NCI-H1930 (cell line): ENCODE measurements at regions not wholly inside any gene's neighbourhood (a gene's known extent, or its start where the extent isn't known, plus 50 kb on each side); places are given as distances from the start of the nearest gene placed in this dataset.

Source experiments
- DNase-seq, 2 experiments: peaks; one replicate each; lab custom pipeline; 2025; lab: John Stamatoyannopoulos, UW

DNA sequence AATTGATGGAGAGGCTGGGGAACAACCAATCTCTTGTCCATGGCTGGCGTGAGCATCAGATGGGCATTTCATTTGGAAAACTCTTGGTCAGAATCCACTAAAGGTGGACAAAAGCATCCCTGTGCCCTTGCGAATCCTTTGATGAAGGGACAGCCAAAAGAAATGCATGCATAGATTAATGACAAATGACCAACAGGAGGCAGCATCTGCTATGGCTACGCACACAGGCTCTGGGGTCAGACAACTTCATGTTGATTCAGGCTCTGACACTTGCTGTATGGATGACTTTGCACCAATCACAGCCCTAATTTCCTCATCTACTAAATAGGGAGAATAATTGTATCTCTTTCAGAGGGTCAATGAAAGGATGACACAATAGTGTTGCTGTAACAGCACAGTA lies 117.5 kb downstream of the ASCL4 start:
- no peak for DNase-seq

DNA sequence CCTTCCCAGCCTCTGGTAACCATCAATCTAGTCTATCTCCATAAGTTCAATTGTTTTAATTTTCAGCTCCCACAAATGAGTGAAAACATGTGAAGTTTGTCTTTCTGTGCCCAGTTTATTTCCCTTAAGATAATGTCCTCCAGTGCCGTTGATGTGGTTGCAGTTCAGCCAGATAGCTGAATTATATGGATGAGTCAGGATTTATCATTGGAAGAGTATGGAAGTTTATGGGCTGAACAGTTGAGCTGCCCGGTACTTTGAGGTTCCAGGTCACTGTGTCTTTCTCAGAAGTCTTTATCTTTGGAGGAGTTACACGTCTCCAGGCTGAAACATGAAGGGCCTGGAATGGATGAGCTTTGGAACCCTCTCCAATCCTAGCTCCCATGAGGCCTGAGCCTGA lies 120.1 kb downstream of the ASCL4 start:
- DNase-seq, result no peak

DNA sequence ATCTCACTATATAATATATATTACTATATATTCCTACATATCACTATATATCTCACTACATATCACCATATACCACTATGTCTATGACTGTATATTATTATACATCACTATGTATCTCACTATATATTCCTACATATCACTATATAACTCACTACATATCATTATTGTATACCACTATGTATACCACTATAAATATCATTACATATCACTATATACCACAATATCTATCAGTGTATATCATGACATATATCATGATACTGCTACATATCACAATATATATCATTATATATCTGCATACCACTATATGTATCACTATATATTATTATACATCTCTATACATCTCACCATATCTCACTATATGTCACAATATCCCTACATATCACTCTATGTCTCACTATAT lies 121.5 kb downstream of the ASCL4 start:
- no peak for DNase-seq

GRCh38 chr12:107900588-107900987 lies 126.1 kb downstream of the ASCL4 start:
- no peak for DNase-seq

DNA sequence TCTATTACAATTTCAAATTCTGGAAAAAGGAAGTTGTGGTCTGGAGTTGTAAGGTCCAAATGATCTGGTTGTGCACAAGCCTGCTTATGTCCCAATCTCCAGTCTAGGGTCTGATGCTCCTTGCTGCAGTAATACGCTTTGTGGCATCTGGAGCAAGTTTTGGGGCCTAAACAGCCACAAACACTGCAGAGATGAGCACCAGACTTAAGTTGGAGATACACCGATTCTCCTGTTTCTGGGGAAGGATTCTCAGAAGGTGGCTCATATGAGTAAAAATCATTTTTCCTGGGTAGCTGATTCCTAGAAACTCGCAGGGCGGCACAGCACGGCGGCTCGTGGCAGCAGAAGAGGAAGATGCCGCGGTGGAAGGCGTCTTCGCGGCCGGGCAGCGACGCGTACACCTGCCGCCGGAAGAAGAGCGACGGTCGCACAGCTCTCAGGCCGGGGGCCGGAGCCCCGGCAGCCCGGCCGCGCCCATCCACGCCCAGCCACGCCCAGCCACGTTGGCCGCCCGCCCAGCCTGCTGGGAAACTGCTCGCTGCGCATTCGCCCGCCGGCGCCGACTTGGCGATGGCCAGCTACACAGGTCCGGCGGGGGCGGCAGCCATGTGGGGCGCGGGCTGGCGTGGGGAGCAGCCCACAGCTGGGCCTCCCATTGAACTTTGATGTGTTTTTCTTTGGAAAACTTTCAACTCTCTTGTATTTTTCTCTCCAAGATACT lies 129.0 kb downstream of the ASCL4 start:
- peak; percentile 80 to 86 for DNase-seq

- DNase-seq, result no peak
These were observed 132.2 kb downstream of the ASCL4 start for GRCh38 chr12:107906707-107907106.

DNA sequence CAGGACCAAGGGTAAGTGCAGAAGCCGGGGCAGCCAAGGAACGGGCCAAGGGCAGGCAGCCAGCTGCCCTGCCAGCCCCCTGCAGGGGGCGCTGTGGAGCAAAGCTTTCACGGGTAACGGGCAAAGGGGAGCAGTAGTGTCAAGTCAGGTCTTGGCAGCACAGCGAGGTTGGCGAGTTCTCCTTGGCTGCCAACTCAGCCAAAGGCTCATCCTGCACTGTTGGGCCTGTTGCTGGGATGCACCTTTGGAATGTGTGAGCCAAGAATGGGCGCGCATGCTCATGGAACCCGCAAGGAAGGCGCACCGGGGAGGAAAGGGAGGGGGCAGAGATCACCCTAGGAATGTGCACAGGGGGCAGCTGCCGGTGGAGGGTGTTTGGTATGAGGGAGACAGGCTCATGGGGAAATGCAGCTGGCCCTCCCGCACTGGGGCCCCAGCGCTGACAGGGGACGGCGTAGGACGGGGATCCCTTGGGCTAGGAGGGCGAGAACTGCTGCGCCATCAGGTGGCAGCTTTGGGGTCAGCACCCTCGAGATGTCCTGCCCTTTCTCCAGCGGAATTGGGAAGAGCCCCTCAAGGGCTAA lies 138.0 kb downstream of the ASCL4 start:
- DNase-seq, result peak; percentile 15 to 53

DNA sequence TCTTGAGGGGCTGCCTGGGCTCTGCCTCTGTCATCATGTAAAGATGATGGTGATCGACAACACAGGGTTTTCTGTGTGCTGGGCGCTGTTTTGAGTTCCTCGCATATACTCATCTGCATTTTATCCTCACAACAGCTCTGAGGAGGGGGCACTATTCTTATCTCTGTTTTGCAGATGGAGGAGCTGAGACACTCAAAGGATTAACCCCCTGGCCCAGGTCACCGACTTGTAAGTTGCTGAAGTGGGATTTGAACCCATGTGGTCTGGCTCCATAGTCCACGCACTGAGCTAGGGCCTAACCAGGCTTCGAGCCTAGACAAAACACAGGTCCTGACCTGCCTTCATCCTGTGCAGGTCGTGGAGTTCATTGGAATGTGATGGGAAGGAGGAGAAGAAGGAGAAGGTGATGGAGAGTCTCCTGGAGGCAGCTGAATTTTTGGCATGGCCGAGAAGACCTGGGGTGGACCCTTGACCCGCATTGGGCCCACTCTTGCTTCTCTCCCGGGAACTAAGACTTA lies 140.0 kb downstream of the ASCL4 start:
- DNase-seq, result no peak

DNA sequence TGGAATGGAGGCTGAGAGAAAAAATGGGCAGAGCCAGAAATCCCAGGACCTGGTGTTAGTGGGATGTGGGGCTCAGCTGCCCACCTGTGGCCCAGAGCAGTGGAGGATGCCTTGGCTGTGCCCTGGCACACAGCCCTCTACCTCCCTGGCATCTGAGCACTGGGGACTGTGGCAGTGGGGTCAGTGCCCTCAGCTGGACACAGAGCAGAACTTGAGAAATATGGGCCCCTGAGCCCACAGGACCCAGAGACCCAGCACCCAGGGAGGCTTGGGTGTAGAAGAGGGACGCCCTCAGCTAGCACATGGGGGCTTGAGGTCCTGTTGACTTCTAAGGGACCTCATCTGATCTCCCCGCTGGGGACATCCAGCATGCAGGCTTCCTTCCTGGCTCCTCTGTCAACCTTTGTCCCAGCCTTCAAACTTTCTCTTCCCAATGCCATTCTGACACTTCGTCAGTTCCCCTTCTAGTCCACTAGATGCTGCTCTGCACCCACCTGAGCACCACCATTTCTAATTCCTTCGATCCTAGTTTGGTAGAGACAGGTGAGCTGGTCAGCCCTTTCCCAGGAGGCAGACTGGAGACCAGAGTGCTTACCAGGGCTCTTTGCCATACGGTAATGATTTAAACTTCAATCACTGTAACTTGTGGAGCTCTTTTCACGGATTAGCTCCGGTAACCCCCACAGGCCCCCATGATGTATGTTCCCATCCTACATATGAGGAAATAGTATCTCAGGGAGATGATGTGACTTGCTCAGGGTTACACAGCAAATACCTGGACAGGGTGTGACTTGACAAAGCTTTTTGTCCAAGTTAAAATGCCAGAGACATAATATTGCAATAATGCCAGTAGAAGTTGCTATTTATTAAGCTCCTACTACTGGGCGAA lies 143.7 kb downstream of the ASCL4 start:
- DNase-seq, result peak in 1 of 2 experiments; percentile 21

DNA sequence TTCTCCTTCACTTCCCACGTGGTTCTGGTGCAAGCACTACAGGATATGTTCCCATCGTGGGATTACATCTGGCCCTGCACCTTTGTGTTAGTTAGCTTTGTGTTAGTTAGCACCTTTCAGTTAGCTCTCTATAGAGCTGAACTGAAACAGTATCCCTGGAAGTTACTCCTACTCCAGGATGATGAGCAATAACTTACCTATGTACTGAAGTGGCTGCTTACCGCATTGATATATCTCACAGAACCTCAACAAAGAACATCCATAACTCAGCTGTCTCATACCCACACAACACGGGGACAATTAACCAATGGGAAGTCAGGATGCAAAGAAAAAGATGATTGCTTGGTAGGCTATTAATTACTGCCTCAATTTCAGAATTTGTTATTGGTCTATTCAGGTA lies 146.6 kb downstream of the ASCL4 start:
- DNase-seq, result no peak

DNA sequence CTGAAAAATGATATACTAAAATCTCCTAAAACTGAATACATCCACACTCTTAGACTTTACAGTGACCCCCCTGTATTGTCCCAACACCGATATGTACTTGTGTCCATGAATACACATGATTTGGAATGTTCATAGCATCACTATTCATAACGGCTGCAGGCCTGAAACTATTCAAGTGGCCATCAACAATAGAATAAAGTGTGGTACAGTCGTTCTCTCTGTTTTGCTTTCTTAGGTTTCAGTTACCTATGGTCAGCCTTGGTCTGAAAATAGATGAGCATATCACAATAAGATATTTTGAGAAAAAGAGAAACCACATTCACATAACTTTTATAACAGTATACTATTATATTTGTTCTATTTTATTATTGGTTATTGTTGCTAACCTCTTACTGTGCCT lies 150.6 kb downstream of the ASCL4 start:
- no peak for DNase-seq

GRCh38 chr12:107929436-107929835 lies 154.9 kb downstream of the ASCL4 start:
- peak in 1 of 2 experiments; percentile 9 for DNase-seq

GRCh38 chr12:107931761-107932160 lies 157.3 kb downstream of the ASCL4 start:
- DNase-seq, result no peak

DNA sequence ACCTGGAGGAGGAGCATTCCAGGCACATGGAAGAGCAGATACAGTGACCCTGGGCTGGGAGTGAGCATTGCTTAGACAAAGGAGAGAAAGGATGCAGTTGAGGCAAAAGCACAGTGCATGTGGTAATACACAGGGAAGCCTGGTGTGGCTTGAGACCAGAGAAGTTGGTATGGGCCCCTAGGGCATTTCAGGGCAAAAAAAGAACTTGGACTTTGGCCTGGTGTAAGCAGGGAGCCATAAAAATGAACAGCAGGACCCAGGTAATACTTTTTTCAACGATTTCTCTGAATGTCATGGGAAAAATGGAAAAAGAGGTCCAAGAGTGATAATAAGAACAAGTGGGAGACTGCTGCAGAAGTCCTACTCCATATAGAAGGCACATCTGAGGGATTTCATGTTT lies 163.9 kb downstream of the ASCL4 start:
- no peak for DNase-seq

DNA sequence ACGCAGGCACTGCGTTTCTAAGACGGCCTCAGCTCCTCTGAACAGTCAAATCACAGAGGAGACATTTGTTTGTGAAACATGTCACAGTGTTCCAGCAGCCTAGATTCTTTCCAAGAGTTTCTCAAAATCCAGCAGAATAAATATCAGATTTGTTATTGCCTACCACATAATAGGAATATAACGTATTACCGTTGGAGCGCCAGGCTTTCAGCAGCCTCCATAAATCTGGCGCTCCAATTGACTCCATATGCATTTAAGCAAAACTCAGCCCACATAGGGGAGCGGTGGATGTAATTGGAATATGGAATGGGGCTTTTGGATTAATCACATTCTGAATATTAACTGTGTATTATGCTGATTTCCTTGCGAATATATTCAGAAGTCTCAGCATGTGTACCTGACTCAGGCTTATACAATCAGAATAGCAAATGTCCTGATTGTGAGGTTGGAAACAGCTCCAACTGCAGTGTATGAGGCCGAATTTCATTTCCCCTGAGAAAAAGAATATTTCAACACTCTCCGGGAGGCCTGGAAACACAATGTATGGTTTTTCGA lies 174.0 kb downstream of the ASCL4 start:
- DNase-seq, result no peak

DNA sequence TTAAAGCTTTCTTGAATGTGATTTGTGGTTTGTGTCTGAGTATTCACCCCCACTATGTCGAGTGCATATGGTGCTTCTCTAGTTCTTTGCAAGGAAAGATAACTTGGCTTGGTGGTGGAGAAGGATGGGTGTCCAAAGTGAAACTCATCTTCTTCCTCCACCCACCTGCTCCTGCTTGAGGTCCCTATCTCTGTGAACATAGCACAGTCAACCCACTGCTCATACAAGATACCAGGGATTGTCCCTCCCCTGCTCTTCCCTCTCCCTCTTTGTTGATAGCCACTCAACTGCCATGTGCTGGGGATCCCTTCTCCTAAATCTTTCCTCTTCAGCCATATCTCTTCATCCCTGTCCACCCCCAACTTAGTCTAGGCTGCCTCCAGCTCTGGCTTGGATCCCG lies 176.5 kb downstream of the ASCL4 start:
- DNase-seq, result no peak

DNA sequence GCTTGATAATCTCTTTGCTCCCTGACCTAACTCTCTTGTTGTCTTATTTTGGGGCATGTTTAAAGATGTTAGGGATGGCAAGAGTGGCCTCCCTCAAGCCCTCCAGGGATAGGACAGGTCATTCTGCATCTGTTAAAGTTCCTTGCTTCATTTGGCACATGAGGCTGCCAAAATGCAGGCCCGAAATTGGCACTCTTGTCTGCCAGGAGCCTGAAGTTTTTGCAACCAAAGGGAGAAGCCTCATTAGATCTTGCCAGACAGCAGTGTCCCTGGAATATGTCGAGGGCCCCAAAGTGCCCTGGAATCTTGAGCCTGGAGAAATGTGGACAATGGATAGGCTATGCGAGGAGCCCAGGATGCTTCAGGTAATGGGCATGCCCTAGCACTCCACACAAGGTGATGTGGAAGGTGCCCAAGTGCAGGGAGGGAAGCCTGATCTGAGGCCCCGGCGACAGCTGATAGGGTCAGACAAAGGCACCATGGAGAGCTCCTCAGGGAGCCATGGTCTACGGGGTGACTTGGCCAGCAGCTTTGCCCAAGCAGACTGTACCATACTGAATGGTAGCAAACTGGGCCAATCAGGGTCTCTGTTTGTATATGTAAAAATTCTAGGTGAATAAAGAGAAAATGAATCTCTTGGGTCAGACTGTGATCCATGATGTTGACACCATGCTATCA lies 173.0 kb upstream of the WSCD2 start:
- DNase-seq, result no peak

- DNase-seq, result no peak
These were observed 171.6 kb upstream of the WSCD2 start for GRCh38 chr12:107957459-107957858.

- no peak for DNase-seq
These were observed 165.5 kb upstream of the WSCD2 start for GRCh38 chr12:107963635-107964034.

DNA sequence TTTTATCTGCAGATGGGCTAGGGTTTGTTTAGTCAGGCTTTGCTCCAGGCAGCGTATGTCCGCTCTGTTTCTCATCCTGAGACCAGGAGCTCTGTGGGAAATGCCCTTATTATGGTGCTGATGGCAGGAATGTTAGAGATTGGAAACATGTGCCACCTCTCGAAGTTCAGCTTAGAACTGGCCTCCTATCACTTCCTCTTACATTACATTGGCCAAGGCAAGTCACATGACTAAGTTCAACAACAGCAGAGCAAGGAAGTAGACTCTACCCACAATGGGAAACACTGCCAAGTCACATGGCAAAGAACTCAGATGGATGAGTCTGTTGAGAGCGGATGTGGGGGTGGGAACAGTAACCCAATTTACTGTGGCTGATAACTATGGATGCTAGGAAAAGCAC lies 161.9 kb upstream of the WSCD2 start:
- DNase-seq, result no peak

DNA sequence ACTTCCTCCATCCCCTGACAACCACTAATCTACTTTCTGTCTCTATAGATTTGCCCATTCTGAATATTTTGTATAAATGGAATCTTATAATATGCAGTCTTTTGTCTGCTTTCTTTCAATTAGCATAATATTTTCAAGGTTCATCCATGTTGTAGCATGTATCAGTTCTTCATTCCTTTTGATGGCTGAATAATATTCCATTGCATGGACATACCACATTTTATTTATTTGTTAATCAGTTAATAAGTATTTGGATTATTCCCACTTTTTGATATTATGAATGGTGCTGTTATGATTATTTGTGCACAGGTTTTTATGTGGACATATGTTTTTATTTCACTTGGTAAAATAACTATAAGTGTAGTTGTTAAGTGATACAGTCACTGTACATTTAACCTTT lies 155.1 kb upstream of the WSCD2 start:
- DNase-seq, result no peak

DNA sequence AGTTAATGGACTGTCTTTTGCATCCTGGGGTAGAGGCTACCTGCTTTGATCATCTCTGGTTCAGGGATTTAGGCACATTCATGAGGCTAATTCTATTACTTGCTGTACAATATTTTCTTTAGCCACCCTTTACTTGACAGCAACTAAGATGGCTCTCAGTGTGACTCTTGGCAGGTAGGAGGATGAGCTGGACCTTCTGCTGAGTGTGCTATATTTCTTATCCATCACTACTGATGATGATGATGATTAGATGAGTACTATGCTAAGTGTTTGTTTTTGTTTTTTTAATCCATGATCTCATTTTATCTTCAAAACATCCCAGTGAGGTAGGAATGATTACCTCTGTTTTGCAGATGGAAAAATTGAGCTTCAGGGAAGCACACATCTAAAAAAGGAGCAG lies 152.8 kb upstream of the WSCD2 start:
- no peak for DNase-seq
